Liver (tissue), 8 donors: ENCODE measurements at regions not wholly inside any gene's neighbourhood (a gene's known extent, or its start where the extent isn't known, plus 50 kb on each side); places are given as distances from the start of the nearest gene placed in this dataset.

Experiments
- DNase-seq: peaks from one replicate; pipeline ENCODE4 v3.0.0-alpha.2; 2017; ENCODE audit warnings: low spot score
- H3K27ac ChIP-seq, 2 donors: one replicate each; pipeline ENCODE4 v1.7.0; 2013; ENCODE audit warnings: inconsistent platforms in 2 of 2, low read length in 2 of 2, control low read depth in 1 of 2, low read depth in 1 of 2, mild to moderate bottlenecking in 1 of 2
- H3K27me3 ChIP-seq, 4 donors: one replicate each; pipeline versions ENCODE4 v1.6.1 to v1.7.0; 2013; ENCODE audit warnings: low read length in 3 of 4, inconsistent platforms in 1 of 4, mild to moderate bottlenecking in 1 of 4, moderate library complexity in 1 of 4; ENCODE audit not compliant: control insufficient read depth in 4 of 4, insufficient read depth in 4 of 4
- H3K36me3 ChIP-seq, 4 donors: one replicate each; pipeline versions ENCODE4 v1.6.1 to v1.7.0; 2013; ENCODE audit warnings: low read length in 3 of 4, mild to moderate bottlenecking in 3 of 4, low read depth in 1 of 4, moderate library complexity in 1 of 4; ENCODE audit not compliant: control insufficient read depth in 4 of 4, insufficient read depth in 3 of 4
- H3K4me1 ChIP-seq, 4 donors: one replicate each; pipeline versions ENCODE4 v1.6.1 to v1.7.0; 2013; ENCODE audit warnings: low read length in 3 of 4, mild to moderate bottlenecking in 3 of 4, moderate library complexity in 1 of 4; ENCODE audit not compliant: control insufficient read depth in 4 of 4, insufficient read depth in 4 of 4
- H3K4me3 ChIP-seq, 3 donors: one replicate each; pipeline versions ENCODE4 v1.6.1 to v1.7.0; 2013; ENCODE audit warnings: low read length in 3 of 3, control low read depth in 1 of 3, low read depth in 1 of 3, mild to moderate bottlenecking in 1 of 3
- H3K9ac ChIP-seq, 2 donors: one replicate each; pipeline ENCODE4 v1.7.0; 2013; ENCODE audit warnings: low read length in 2 of 2, mild to moderate bottlenecking in 2 of 2, moderate library complexity in 2 of 2, control low read depth in 1 of 2, low read depth in 1 of 2
- H3K9me3 ChIP-seq, 4 donors: one replicate each; pipeline versions ENCODE4 v1.6.1 to v1.7.0; 2013; ENCODE audit warnings: low read length in 3 of 4; ENCODE audit not compliant: control insufficient read depth in 4 of 4
- EGR1 ChIP-seq, 2 donors: IDR thresholded peaks; 2 replicates each; pipeline ENCODE4 v1.6.1; 2016 to 2018; ENCODE audit warnings: antibody characterized with exemption in 2 of 2, low read depth in 2 of 2
- FOXA2 ChIP-seq: IDR thresholded peaks from 2 replicates; pipeline ENCODE4 v1.6.1; 2016; ENCODE audit warnings: antibody characterized with exemption
- NR2F2 ChIP-seq: IDR thresholded peaks from 2 replicates; pipeline ENCODE4 v1.6.1; 2016; ENCODE audit warnings: antibody characterized with exemption
- TAF1 ChIP-seq: conservative IDR thresholded peaks from 2 replicates; pipeline ENCODE4 v1.6.1; 2016; ENCODE audit warnings: antibody characterized with exemption, mild to moderate bottlenecking
- WGBS: extraction: QIAGEN DNeasy Blood & Tissue Kit; methylation state at CpG from one replicate; pipeline ENCODE4 v1.1.7; 2013; 5-methylcytosine and 5-hydroxymethylcytosine counted together
- TF ChIP-seq, protein P1 (sequence below): IDR thresholded peaks from 2 replicates; pipeline ENCODE4 v1.6.1; 2016; ENCODE audit warnings: antibody characterized with exemption
- TF ChIP-seq, protein P2 (sequence below): IDR thresholded peaks from 2 replicates; pipeline ENCODE4 v1.6.1; 2016; ENCODE audit warnings: antibody characterized with exemption, mild to moderate bottlenecking
- TF ChIP-seq, protein P3 (sequence below): fragments of 150-350 bp; IDR thresholded peaks from 2 replicates; pipeline ENCODE4 v1.5.1; 2017; ENCODE audit warnings: improper control_type of control experiment, low read depth, low read length; ENCODE audit not compliant: missing input control
- donor health status: healthy.
- donor health status: healthy.
- donor health status: healthy.
- donor health status: healthy.
- donor health status: healthy.

DNA sequence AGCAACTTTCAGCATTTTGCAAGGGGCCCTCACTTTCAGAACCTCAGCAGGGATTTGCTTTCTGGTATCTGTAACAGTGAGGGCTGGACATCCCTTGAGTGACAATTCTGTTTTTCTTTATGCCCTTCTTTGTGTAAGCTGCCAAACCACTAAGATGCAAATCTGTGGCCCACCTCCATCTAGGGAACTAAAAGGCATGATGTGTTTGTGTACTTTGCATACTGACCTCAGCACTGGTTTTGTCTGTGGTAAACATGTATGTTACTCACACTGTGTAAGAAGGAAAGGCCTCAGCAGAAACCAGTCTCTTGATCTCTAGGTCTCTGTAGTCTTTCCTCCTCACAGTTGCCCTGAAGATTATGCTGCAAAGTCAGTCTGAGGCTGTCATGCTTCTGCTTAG, 396.6 kb upstream of the DYNLRB2 start (continued):
- TF ChIP-seq NR2F2, result no peak

DNA sequence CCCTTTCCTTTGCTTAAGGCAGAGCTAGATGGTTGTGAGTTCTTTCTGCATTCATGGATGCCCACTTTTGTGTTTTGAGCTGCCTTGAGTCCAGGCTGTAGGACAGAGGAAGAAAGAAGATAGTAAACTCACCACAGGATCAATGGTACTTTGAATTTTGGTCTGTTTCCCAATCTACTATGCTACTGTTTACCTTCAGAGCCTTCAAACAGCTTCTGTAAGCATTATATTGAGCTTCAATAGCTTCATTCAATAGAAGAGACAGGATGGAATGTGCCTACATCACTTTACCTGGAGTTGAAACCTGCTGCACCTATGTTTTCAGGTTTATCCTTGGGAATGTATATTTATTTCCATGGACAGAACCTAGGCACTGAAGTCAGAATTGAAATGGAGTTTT, 397.9 kb upstream of the DYNLRB2 start:
- TF ChIP-seq, protein P1, sequence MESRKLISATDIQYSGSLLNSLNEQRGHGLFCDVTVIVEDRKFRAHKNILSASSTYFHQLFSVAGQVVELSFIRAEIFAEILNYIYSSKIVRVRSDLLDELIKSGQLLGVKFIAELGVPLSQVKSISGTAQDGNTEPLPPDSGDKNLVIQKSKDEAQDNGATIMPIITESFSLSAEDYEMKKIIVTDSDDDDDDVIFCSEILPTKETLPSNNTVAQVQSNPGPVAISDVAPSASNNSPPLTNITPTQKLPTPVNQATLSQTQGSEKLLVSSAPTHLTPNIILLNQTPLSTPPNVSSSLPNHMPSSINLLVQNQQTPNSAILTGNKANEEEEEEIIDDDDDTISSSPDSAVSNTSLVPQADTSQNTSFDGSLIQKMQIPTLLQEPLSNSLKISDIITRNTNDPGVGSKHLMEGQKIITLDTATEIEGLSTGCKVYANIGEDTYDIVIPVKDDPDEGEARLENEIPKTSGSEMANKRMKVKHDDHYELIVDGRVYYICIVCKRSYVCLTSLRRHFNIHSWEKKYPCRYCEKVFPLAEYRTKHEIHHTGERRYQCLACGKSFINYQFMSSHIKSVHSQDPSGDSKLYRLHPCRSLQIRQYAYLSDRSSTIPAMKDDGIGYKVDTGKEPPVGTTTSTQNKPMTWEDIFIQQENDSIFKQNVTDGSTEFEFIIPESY, result no peak
- TF ChIP-seq, protein P2, sequence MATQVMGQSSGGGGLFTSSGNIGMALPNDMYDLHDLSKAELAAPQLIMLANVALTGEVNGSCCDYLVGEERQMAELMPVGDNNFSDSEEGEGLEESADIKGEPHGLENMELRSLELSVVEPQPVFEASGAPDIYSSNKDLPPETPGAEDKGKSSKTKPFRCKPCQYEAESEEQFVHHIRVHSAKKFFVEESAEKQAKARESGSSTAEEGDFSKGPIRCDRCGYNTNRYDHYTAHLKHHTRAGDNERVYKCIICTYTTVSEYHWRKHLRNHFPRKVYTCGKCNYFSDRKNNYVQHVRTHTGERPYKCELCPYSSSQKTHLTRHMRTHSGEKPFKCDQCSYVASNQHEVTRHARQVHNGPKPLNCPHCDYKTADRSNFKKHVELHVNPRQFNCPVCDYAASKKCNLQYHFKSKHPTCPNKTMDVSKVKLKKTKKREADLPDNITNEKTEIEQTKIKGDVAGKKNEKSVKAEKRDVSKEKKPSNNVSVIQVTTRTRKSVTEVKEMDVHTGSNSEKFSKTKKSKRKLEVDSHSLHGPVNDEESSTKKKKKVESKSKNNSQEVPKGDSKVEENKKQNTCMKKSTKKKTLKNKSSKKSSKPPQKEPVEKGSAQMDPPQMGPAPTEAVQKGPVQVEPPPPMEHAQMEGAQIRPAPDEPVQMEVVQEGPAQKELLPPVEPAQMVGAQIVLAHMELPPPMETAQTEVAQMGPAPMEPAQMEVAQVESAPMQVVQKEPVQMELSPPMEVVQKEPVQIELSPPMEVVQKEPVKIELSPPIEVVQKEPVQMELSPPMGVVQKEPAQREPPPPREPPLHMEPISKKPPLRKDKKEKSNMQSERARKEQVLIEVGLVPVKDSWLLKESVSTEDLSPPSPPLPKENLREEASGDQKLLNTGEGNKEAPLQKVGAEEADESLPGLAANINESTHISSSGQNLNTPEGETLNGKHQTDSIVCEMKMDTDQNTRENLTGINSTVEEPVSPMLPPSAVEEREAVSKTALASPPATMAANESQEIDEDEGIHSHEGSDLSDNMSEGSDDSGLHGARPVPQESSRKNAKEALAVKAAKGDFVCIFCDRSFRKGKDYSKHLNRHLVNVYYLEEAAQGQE, result no peak
- TF ChIP-seq TAF1 (no peak), FOXA2 (no peak)
- TF ChIP-seq, protein P3, sequence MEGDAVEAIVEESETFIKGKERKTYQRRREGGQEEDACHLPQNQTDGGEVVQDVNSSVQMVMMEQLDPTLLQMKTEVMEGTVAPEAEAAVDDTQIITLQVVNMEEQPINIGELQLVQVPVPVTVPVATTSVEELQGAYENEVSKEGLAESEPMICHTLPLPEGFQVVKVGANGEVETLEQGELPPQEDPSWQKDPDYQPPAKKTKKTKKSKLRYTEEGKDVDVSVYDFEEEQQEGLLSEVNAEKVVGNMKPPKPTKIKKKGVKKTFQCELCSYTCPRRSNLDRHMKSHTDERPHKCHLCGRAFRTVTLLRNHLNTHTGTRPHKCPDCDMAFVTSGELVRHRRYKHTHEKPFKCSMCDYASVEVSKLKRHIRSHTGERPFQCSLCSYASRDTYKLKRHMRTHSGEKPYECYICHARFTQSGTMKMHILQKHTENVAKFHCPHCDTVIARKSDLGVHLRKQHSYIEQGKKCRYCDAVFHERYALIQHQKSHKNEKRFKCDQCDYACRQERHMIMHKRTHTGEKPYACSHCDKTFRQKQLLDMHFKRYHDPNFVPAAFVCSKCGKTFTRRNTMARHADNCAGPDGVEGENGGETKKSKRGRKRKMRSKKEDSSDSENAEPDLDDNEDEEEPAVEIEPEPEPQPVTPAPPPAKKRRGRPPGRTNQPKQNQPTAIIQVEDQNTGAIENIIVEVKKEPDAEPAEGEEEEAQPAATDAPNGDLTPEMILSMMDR, result no peak
- no peak overlapping the region for H3K27ac ChIP-seq
- H3K4me1 ChIP-seq, result no peaks in the 10 kb centered on the region

DNA sequence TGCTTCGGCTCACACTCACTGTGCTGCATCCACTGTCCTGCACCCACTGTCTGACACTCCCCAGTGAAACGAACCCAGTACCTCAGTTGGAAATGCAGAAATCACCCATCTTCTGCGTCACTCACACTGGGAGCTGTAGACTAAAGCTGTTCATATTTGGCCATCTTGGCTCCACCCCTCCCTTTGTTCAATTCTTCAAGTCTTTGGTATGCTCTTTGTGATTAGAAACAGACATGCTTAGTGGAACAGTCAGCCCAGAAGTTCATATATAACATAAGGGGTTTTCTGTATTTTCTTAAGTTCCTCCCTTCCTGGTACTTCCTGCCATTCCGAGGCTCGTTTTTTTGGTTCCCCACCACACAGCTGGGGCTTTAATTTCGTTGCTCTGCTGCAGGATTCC, 398.5 kb upstream of the DYNLRB2 start:
- Histone ChIP-seq H3K4me1 (no peaks in the 10 kb centered on the region), H3K27ac (no peak overlapping the region), H3K9me3 (no peaks in the 10 kb centered on the region), H3K27me3 (no peaks in the 10 kb centered on the region), H3K9ac (no peak overlapping the region), H3K36me3 (no peaks in the 10 kb centered on the region), H3K4me3 (no peak overlapping the region)
- no peak for DNase-seq
- no peak for TF ChIP-seq EGR1 (IDR thresholded peaks at IDR 0.05; ENCODE audit: low read depth in 2 of 2)
- no peak for TF ChIP-seq FOXA2
- TF ChIP-seq, protein P3, result no peak
- TF ChIP-seq NR2F2, result no peak
- 79% methylated on average over 6 of the region's 6 CpGs for WGBS

More for the DNA sequence above, 397.9 kb upstream of the DYNLRB2 start:
- no peaks in the 10 kb centered on the region for H3K27me3 ChIP-seq
- H3K9me3 ChIP-seq, result no peaks in the 10 kb centered on the region
- H3K9ac ChIP-seq, result no peak overlapping the region
- DNase-seq, result no peak
- no peaks in the 10 kb centered on the region for H3K36me3 ChIP-seq
- no peak overlapping the region for H3K4me3 ChIP-seq
